Chondrocyte (in vitro differentiated cells): ENCODE measurements at regions not wholly inside any gene's neighbourhood (a gene's known extent, or its start where the extent isn't known, plus 50 kb on each side); places are given as distances from the start of the nearest gene placed in this dataset.

Source experiments
- DNase-seq: peaks from one replicate; pipeline ENCODE4 v3.0.0; 2021; ENCODE audit warnings: mixed read lengths, low spot score
- H3K27ac Mint-ChIP-seq: one replicate; pipeline ENCODE4 v1.8.0; 2021; ENCODE audit warnings: mild to moderate bottlenecking, moderate library complexity, mixed read lengths; ENCODE audit not compliant: unreplicated experiment
- H3K27me3 Mint-ChIP-seq: 2 replicates; pipeline ENCODE4 v1.8.0; 2021; ENCODE audit warnings: low read depth, mixed read lengths
- H3K36me3 Mint-ChIP-seq: 2 replicates; pipeline ENCODE4 v1.8.0; 2021; ENCODE audit warnings: low read depth, mixed read lengths
- H3K4me1 Mint-ChIP-seq: 2 replicates; pipeline ENCODE4 v1.8.0; 2021; ENCODE audit warnings: low read depth, mild to moderate bottlenecking, mixed read lengths
- H3K4me3 Mint-ChIP-seq: one replicate; pipeline ENCODE4 v1.8.0; 2021; ENCODE audit warnings: mild to moderate bottlenecking, moderate library complexity, mixed read lengths; ENCODE audit not compliant: unreplicated experiment
- H3K9me3 Mint-ChIP-seq: 2 replicates; pipeline ENCODE4 v1.8.0; 2021; ENCODE audit warnings: low read depth, mixed read lengths
- TF ChIP-seq, protein P1 (sequence below): fragments of 200-600 bp; sonication (generic); IDR thresholded peaks from 2 replicates; pipeline ENCODE4 v1.5.0; 2021; ENCODE audit warnings: antibody characterized with exemption, mild to moderate bottlenecking, moderate library complexity

DNA sequence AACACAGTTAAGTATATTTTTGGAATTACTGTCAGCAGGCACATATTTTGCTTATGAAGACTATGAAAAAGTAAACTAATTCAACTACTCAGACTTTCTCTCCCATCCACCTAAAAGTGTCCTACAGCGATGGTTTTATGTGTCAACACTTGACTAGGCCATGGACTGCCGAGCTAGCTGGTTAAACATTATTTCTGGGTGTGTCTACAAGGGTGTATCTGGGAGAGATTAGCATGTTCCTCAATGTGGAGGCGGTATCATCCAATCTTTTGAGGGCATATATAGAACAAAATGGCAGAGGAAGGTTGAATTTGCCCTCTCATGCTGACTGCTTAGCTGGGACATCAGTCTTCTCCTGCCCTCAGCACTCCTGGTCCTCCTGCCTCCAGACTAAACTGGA is 82.7 kb upstream of the CDYL2 start:
- Mint-ChIP-seq H3K4me3 (no peak overlapping the region), H3K36me3 (no peaks in the 10 kb centered on the region), H3K9me3 (no peaks in the 10 kb centered on the region), H3K27ac (no peak overlapping the region), H3K27me3 (peaks cover 29% of the 10 kb centered on the region), H3K4me1 (no peaks in the 10 kb centered on the region)
- TF ChIP-seq, protein P1, sequence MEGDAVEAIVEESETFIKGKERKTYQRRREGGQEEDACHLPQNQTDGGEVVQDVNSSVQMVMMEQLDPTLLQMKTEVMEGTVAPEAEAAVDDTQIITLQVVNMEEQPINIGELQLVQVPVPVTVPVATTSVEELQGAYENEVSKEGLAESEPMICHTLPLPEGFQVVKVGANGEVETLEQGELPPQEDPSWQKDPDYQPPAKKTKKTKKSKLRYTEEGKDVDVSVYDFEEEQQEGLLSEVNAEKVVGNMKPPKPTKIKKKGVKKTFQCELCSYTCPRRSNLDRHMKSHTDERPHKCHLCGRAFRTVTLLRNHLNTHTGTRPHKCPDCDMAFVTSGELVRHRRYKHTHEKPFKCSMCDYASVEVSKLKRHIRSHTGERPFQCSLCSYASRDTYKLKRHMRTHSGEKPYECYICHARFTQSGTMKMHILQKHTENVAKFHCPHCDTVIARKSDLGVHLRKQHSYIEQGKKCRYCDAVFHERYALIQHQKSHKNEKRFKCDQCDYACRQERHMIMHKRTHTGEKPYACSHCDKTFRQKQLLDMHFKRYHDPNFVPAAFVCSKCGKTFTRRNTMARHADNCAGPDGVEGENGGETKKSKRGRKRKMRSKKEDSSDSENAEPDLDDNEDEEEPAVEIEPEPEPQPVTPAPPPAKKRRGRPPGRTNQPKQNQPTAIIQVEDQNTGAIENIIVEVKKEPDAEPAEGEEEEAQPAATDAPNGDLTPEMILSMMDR = no peak
- no peak for DNase-seq

DNA sequence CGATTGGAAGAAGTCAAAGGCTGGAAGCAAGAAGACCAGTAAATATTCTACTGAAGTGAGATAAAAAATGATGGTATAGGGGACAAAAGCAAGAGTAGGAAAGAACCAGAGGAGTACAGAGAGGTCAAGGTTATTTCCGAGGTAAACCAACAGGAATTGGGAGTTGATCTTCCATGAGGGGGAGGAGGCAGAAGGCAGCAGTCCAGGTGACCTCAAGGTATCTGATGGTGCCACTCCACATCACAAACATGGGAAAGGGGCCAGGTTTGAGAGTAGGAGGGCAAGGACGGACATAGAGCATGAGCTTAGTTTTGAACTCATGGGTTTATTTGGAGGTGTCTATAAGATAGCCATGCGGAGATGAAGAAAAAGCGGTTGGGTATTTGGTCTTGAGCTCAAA is 79.4 kb upstream of the CDYL2 start:
- H3K9me3 Mint-ChIP-seq = no peaks in the 10 kb centered on the region
- no peak for DNase-seq
- H3K27me3 Mint-ChIP-seq = peaks cover 35% of the 10 kb centered on the region
- H3K4me1 Mint-ChIP-seq = no peaks in the 10 kb centered on the region
- H3K27ac Mint-ChIP-seq = no peak overlapping the region
- TF ChIP-seq, protein P1 = no peak
- H3K4me3 Mint-ChIP-seq = no peak overlapping the region
- no peaks in the 10 kb centered on the region for H3K36me3 Mint-ChIP-seq

DNA sequence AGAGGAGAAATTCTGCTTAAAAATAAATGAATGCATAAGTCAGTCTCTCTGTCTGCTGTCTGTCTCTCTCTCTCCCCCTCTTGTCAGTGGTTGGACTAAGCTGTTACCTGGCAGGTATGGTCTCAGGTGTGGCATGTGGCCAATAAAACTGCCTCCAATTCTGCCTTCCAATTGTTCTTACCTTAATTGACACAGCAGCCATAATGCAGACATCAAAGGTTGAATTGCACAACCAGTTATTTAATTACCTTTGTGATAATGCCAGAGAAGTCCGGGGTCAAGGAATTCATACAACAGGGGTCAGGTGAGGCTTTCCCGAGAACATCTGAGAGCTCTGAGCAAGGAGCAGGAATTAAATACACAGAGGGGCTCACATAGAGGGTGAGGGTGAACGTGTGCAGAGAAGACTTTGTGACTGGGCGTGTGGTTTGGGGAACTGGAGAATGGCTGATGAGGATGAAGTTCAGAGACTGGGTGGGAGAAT is 78.8 kb upstream of the CDYL2 start:
- Mint-ChIP-seq H3K27me3 (peaks cover 35% of the 10 kb centered on the region), H3K36me3 (no peaks in the 10 kb centered on the region), H3K4me1 (no peaks in the 10 kb centered on the region), H3K4me3 (no peak overlapping the region), H3K9me3 (no peaks in the 10 kb centered on the region), H3K27ac (no peak overlapping the region)
- TF ChIP-seq, protein P1 = no peak
- no peak for DNase-seq

DNA sequence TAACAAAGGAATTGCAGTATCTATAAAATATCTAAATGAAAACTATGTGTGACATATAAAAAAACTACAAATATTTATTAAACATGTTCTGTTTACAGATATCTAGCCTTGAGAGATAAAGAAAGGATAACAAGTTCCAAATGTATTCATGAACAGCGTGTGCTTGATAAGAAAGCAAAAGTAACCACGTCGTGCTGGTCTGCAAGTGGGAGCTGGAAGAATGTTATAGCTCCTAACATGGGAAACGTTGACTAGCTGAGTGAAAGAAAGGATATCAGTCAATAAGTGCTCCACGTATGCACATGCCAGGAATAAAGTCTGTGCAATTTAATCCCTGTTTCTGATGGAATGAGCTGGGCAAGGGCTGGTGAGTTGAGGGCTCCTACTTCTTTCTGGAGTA is 71.2 kb upstream of the CDYL2 start:
- TF ChIP-seq, protein P1 = no peak
- H3K4me3 Mint-ChIP-seq = no peak overlapping the region
- no peaks in the 10 kb centered on the region for H3K4me1 Mint-ChIP-seq
- H3K27me3 Mint-ChIP-seq = peaks cover 29% of the 10 kb centered on the region
- DNase-seq = no peak
- H3K9me3 Mint-ChIP-seq = no peaks in the 10 kb centered on the region
- H3K36me3 Mint-ChIP-seq = no peaks in the 10 kb centered on the region
- no peak overlapping the region for H3K27ac Mint-ChIP-seq

DNA sequence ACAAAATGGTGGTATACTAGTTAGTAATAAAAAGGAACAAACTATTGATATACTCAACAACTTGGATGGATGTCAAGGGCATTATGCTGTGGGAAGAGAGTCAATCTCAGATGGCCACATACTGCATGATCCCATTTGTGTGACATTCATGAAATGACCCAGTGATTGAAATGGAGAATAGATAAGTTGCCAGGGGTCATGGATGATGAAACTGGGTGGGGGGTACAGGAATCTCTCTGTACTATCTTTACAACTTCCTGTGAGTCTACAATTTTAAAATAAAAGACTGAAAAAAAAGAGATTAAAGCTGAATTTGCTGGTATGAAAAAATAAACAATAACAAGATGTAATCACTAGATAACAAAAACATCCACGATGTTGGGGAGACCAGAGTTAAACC is 70.5 kb upstream of the CDYL2 start:
- H3K27me3 Mint-ChIP-seq = peaks cover 28% of the 10 kb centered on the region
- DNase-seq = no peak
- no peak overlapping the region for H3K27ac Mint-ChIP-seq
- TF ChIP-seq, protein P1 = no peak
- H3K36me3 Mint-ChIP-seq = no peaks in the 10 kb centered on the region
- H3K4me1 Mint-ChIP-seq = no peaks in the 10 kb centered on the region
- H3K4me3 Mint-ChIP-seq = no peak overlapping the region
- no peaks in the 10 kb centered on the region for H3K9me3 Mint-ChIP-seq
